ENCODE measurements at regions not wholly inside any gene's neighbourhood (a gene's known extent, or its start where the extent isn't known, plus 50 kb on each side); places are given as distances from the start of the nearest gene placed in this dataset.
A peak's percentile ranks its signal among the peaks of the same experiment; 100 is the strongest.
"Not testable (repeated sequence)": the region's sequence is repeated elsewhere in the genome, so short reads cannot be mapped to it uniquely, and the experiment has no call there.

GRCh38 chr1:222865718-222866117 is 50.9 kb downstream of the DISP1 start:
- no peak for ATAC-seq
- DNase-seq = no peak

DNA sequence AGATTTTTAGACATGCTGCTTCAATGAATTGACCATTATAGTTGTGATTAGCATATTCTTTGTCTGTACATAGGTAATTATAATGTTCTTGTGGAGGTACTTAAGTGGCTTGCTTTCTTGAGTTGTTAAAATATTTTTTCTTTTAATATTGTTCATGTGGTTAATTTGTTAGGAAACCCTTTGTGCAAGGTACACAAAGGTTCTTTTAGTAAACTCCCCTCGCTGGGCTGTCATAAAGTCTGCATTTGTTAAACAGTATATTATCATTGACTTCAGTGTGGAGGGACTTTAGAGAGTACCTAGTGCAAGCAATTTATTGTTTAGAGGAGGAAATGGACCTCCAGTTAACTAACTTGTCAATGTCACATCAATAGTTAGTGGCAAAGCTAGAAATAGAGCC is 52.5 kb downstream of the DISP1 start:
- no peak for DNase-seq
- ATAC-seq = no peak

DNA sequence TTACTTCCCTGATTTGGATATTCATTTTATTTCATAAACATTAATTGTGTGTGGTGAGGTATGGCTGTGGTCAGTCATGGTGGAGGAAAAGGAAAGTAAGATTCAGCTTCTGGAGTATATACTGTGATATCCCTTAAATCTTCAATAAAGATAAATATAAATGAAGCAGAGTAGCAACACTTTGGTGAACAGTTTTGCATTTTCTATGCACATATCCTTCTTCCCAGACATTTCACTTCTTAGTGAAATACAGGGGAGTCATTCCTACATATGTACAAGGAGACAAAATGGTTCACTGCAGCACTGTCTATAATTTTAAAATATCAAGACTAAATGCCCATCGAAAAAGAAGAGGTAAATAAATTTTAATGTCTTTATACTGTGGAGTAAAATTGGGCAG is 61.3 kb downstream of the DISP1 start:
- ATAC-seq = no peak
- DNase-seq = no peak

- no peak for DNase-seq
- ATAC-seq = no peak
These were observed 63.0 kb downstream of the DISP1 start for GRCh38 chr1:222877854-222878253.

GRCh38 chr1:222880587-222880986 is 65.7 kb downstream of the DISP1 start:
- DNase-seq (peak; percentile 43), ATAC-seq (peak; percentile 97)

GRCh38 chr1:222886194-222886854 is 71.5 kb downstream of the DISP1 start:
- no peak for DNase-seq
- no peak for ATAC-seq

DNA sequence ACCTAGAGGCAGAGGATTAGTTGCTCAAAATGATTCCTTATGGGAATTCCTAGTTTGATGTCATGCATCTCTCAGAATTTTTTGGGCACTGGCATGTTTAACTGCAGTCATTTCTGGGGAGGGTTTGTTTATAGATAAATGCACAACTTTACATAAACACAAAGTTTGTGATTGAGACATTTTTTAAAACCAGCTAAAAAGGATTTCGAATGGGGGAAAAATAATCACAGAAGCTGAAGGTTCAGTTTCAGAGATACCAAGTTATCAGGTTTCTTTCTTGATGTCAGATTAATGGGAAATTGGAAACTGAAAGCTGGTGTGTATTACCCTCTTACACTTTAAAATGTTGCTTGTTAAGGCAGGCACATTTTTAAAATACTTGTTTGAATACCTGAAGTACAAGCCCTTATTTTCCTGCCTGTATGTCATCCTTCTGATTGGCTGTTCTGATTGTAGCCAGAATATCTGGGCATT is 72.1 kb downstream of the DISP1 start:
- ATAC-seq (no peak), DNase-seq (no peak)

GRCh38 chr1:222889440-222889839 is 74.6 kb downstream of the DISP1 start:
- ATAC-seq (no peak), DNase-seq (no peak)

DNA sequence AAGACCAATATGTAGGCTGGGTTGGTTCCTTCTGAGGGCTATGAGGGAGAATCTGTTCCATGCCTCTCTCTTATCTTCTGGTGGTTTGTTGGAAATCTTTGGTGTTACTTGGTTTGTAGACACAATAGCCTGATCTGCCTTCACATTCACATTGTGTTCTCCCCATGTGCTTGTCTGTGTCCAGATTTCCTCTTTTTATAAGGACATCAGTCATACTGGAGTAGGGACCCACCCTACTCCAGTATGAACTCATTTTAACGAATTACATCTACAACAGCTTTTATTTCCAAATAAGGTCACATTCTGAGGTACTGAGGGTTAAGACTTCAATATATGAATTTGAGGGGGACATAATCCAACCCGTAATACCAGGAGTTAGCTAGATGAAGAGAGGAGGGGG is 75.9 kb downstream of the DISP1 start:
- ATAC-seq (no peak), DNase-seq (no peak)

GRCh38 chr1:222891578-222891977 is 76.7 kb downstream of the DISP1 start:
- ATAC-seq (no peak), DNase-seq (no peak)

DNA sequence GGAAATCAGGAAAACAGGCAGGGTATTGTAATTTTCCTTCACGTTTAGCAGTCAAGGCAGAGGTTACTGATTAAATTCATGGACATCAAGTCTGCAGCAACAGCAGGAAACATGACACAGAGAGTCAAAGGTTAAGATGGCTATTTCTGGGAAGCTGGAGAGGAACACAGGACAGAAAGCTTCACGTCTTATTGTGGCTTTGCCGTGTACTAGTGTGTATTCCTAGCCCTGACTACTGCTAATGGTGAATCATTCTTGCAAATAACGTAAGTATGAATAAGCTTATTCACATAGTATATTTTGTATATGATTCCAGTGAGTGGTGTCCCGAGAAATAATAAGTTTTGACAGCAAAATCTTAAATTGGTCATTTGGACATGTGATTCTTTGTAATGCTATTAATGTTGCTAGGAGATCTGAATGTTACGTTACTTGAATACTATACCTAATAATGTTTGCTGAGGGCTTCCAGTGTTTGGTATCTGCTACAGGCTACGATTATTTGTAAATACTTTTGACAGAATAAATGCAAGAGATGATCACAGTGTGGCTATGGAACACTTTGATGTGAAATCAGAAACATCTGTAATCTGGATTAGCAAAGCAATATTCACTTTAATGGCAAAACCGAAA is 77.4 kb downstream of the DISP1 start:
- DNase-seq (no peak), ATAC-seq (no peak)

DNA sequence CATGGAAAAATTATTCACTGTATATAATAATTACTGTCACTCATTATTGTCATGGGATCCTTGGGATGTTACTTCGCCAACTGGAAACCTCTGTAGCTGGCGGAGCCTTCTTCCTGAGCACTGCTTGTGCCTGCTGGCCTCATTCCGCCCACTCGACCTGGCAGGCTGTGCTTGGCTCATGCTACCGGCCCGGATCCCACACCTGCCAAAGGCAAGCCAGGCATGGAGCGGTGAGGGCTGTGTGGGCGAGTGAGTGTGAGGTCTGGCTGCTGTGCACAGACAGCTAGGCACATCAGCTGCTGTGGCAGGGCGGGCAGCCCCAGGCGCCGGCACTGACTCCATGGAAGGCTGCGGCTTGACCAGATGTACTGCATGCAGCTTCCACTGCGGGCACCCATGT is 78.4 kb downstream of the DISP1 start:
- ATAC-seq (no peak), DNase-seq (no peak)

GRCh38 chr1:222894331-222894730 is 79.5 kb downstream of the DISP1 start:
- DNase-seq (no peak), ATAC-seq (no peak)

GRCh38 chr1:222896630-222897526 is 82.0 kb downstream of the DISP1 start:
- ATAC-seq = peak; percentile 78
- no peak for DNase-seq

DNA sequence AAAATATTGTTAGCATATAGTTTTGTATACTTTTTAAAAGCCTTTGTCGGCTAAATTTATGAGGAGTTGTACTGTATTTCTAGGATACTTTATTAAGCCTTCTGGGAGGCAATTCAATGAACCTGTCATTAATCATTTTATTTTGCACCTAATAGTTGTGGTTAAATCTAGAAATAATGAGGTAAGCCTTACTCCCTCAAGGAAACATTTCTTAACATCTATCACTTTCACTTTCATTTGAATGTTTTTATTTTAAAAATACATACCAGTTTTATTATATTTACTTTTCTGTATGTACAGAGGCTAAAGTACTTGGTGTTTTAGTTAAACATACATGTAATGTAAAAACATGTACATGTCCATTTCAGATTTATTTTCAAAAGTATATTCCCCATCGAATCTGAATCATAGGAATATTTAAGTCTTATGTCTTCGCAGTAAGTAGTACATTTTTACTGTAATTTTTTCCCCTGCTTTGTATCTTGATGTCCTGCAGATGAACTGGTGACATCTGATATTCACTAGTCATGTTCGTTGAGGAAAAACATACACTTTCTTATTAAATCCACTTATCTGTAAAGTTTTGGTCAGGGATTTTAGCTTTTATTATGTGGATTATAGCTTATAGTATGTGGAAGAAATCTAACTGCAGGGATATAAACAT is 82.8 kb downstream of the DISP1 start:
- DNase-seq (no peak), ATAC-seq (no peak)

- no peak for DNase-seq
- ATAC-seq = no peak
These were observed 83.3 kb downstream of the DISP1 start for GRCh38 chr1:222898191-222898527.

DNA sequence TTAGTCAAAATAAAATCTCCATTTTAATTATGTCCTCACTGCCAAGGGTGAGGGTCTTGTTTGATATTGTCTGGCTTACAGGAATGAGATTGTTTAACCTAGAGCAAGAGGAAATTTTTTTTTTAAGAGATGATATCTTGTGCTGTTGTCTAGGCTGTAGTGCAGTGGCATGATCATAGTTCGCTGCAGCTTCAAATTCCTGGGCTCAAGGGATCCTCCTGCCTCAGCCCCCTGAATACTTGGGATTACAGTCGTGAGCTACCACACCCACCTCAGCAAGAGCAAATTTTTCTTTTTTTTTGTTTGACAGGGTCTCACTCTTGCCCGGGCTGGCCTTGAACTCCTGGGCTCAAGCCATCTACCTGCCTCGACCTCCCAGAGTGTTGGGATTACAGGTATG is 84.6 kb downstream of the DISP1 start:
- ATAC-seq (no peak), DNase-seq (no peak)

DNA sequence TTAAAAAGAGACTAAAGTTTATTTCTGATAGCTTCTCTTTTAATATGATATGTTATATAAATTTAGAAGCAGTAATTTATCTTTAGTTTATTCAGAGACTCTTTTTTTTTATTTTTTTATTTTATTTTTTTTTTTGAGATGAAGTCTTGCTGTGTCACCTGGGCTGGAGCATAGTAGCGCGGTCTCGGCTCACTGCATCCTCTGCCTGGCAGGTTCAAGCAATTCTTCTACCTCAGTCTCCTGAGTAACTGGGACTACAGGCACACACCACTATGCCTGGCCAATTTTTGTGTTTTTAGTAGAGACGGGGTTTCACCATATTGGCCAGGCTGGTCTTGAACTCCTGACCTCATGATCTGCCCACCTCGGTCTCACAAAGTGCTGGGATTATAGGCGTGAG is 89.6 kb downstream of the DISP1 start:
- no peak for ATAC-seq
- DNase-seq = no peak

DNA sequence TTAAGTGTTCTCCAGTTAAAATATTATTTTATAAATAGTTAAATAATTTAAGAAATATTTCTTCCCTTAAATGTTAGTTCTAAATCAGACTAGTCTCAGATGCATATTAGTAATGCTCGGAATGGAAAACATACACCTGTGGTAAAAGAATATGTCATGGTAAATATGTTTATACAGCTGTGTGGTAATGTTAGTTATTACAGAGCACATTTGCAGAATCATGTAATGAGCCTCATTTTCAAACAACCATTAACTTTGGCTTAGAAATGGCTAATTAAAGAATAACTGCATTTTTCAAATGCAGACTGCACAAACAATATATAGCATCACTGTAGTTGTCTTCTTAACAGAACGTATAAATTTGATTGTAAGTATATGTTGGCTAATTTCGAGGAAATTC is 90.3 kb downstream of the DISP1 start:
- ATAC-seq = no peak
- DNase-seq = no peak

DNA sequence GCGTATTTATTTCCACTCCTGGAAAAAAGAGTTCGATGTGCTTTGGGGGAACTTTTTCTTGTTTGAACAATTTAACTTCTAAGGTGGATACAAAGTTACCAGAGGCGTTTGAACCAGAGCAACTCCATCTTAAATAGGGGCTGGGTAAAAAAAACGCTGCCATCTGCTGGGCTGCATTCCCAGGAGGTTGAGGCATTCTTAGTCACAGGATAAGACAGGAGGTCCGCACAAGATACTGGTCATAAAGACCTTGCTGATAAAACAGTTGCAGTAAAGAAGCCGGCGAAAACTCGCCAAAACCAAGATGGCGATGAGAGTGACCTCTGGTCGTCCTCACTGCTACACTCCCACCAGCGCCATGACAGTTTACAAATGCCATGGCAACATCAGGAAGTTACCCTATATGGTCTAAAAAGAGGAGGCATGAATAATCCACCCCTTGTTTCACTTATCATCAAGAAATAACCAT is 91.5 kb downstream of the DISP1 start:
- not testable (repeated sequence) for DNase-seq, ATAC-seq

DNA sequence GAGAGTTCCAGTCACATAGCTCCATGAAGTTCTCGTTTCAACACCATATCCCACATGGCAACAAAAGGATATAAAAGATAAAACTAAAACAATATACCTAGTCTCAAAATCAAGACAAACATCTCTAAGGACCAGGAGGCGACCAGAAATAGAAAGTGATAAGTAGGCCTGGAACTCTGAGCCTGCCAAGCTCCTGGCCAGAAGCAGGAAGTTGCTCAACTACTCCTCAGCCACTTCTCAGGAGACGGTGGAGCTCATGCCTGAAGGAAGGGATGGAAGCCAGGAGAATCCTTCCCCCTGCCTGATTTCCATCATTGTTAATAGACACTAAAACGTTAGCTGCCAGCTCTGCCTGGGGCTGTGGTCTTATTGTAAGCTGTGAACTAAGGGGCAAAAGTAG is 94.7 kb downstream of the DISP1 start:
- no peak for ATAC-seq
- DNase-seq = no peak

DNA sequence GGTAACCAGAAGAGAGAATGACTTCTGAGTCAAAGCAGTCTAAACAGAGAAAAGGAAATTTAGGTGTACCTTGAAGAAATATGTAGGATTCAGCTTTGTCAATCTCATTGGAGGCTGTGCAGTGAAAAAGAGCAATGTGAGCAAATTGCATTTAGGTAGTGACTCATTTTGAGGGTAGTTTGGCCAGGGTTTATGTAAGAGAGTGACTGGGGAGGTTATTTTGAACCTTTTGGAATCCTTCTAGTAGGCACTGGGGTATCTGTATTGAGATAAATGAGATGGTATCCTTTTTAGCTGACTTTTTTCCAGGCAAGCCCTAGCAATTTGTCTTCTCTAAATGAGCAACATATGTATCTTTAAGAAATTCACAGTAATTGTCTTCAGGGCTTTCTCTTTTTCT is 95.9 kb downstream of the DISP1 start:
- ATAC-seq (no peak), DNase-seq (no peak)

DNA sequence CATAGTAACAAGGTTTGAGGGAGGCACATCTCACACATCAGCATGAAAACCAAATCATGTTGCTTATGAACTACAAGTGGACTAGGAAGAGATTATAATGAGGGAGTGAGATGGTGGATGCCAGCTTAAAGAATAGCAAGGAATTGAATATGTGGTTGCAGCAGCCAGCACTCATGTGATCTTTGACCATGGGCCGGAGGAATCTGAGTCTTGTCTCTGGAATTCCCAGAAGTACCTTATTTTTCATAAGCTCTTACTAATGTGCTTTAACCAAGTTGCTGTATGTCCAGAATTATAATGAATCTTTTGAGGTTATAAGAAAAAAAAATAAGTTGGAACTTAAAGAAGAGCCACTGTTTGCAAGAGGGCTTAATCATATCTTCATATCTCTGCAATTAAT is 97.0 kb downstream of the DISP1 start:
- no peak for DNase-seq
- no peak for ATAC-seq
